Activated CD4-positive, alpha-beta memory T cell treated with anti-CD3 and anti-CD28 coated beads, Interleukin-2, amount 10 ng/mL, durations not matched to agents 7 days and 5 days (primary cell): ENCODE measurements at regions not wholly inside any gene's neighbourhood (a gene's known extent, or its start where the extent isn't known, plus 50 kb on each side); places are given as distances from the start of the nearest gene placed in this dataset.

ENCODE experiments used
- CTCF ChIA-PET: fragments of 350-600 bp; sonication (Branson Sonifier 250); formaldehyde crosslinking; loops from one replicate; lab custom pipeline; 2021; ENCODE audit warnings: antibody characterized with exemption, inconsistent platforms; lab: Charles Lee
- POLR2A ChIA-PET: fragments of 350-600 bp; sonication (Branson Sonifier 250); formaldehyde crosslinking; loops from one replicate; lab custom pipeline; 2021; ENCODE audit warnings: antibody characterized with exemption; lab: Charles Lee
- DNase-seq: peaks from one replicate; pipeline ENCODE4 v3.0.0-alpha.2; 2020
- H3K27ac Mint-ChIP-seq: one replicate; pipeline ENCODE4 v1.8.0; 2021; ENCODE audit warnings: mild to moderate bottlenecking, mixed read lengths
- H3K27me3 Mint-ChIP-seq: one replicate; pipeline ENCODE4 v1.8.0; 2021; ENCODE audit warnings: mixed read lengths
- H3K36me3 Mint-ChIP-seq: one replicate; pipeline ENCODE4 v1.8.0; 2021; ENCODE audit warnings: low read depth, mixed read lengths
- H3K4me1 Mint-ChIP-seq: one replicate; pipeline ENCODE4 v1.8.0; 2021; ENCODE audit warnings: mixed read lengths
- H3K4me3 Mint-ChIP-seq: one replicate; pipeline ENCODE4 v1.8.0; 2021; ENCODE audit warnings: mild to moderate bottlenecking, mixed read lengths
- H3K9me3 Mint-ChIP-seq: one replicate; pipeline ENCODE4 v1.8.0; 2021; ENCODE audit warnings: mixed read lengths

DNA sequence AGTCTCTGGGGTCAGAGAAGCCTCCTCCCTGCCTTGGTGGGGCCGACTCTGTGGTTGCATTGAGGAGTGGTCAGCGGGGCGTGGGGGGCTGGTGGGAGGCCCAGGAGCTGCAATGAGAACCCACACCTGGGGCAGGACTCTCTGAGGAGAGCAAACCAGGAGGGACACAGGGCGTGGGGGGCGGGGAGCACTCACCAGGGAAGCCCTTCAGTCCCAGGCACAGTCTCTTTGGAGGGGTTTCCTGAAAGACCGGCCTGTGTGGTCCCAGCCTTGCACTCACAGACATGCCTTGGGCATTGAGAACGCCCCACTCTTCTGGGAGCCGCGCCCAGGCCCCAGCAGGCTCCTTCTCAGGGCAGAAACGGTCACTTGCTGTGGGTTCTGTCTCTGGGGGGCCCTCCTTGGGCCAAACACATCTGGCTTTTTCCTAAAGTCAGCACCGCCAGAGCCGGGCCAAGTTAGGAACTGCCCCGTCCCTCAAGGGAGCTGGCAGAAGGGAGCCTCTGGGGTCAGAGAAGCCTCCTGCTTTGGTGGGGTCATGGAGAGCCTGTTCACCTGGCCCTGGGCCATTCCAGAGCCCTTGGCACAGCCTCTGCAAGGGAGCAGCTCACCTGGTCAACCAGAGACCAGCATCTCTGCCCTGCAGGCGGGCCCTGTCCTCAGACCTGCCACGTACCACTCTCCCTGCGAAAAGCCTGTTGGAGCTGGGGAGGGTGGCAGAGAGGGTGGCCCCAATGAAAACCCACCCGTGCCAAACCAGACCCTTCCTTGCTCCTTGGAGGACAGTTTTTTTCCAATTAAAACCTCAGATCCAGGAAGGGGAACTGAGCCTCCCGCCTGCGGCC lies 59.9 kb upstream of the TTC34 start:
- no peak overlapping the region for H3K4me3 Mint-ChIP-seq
- H3K27ac Mint-ChIP-seq = no peak overlapping the region
- H3K36me3 Mint-ChIP-seq = no peaks in the 10 kb centered on the region
- DNase-seq = no peak
- ChIA-PET POLR2A (no interaction called here), CTCF (no interaction called here)
- H3K4me1 Mint-ChIP-seq = no peaks in the 10 kb centered on the region
- no peaks in the 10 kb centered on the region for H3K27me3 Mint-ChIP-seq
- H3K9me3 Mint-ChIP-seq = peaks cover 6% of the 10 kb centered on the region

DNA sequence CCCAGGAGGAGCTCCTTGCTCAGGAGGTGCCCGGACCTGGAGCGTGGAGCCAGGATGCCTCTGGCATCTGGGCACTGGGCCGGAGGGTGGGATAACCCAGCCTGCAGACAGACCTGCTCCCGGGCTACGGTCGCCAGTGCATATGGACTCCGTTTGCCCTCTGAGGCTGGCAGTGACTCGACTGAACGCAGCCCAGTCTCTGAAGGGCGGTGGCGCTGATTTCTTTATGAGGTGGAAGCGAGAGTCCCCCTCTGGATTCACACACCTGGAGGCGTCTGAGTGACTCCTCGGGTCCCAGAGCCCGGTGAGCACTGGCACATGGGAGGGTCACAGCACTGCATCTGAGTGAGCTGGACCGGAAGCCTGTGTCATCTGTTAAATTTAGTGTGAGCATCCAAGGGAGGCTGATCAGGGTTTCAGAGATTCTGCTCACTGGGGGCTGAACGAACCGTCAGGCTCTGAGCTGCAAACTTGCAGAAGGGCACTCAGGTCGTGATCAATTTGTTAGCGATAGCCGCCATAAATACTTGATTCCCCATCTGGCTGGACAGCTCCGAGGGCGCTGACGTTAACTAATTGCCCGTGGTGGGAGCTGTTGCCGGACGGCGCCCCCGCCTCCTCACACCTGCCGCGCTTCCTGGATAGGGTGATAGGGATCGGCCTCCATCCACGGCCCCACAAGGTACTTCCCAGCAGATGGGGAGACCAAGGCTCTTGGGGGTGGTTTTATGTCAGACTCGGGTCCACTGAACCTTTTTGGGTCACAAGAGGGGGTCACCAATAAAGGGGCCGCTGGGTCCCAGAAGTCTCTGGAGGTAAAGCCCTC lies 60.7 kb upstream of the TTC34 start:
- no peak for DNase-seq
- Mint-ChIP-seq H3K27me3 (no peaks in the 10 kb centered on the region), H3K36me3 (no peaks in the 10 kb centered on the region), H3K4me1 (no peaks in the 10 kb centered on the region), H3K9me3 (peaks cover 6% of the 10 kb centered on the region), H3K4me3 (no peak overlapping the region), H3K27ac (no peak overlapping the region)
- CTCF ChIA-PET = no interaction called here
- POLR2A ChIA-PET = no interaction called here

DNA sequence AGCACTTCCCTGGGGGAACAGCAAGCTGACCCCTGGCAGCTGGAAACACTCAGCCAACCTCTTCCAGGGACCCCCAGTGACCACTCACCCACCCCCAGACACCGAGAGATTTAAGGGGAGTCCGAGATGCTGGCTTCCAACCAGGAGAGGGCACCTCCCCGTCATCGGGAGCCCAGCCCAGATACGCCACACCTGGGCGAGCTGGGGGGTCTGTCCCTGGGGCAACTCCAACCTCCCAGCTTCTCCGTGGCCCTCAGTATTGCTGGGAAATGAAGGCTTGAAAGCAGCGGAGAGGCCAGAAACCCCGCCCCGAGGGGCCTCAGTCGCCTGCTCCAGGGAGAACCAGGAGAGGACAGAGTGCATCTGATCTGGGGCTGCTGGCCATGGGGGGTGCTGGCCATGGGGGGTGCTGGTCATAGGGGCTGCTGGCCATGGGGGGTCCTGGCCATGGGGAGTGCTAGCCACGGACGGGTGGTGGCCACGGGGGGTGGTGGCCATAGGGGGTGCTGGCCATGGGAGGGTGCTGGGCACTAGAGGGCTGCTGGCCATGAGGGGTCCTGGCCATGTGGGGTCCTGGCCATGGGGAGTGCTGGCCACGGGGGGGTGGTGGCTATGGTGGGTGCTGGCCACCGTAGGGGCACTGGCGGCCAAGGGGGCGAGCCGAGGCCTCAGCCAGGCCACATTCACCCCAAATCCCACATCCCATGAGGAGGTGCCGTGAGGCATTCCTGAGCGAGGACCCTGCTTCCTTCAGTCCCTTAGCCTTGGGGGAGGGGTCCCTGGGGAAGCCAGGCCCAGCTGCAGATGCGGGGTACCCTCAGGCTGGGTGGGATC lies 61.5 kb upstream of the TTC34 start:
- Mint-ChIP-seq H3K9me3 (peaks cover 6% of the 10 kb centered on the region), H3K27ac (no peak overlapping the region), H3K4me1 (no peaks in the 10 kb centered on the region), H3K4me3 (no peak overlapping the region), H3K27me3 (no peaks in the 10 kb centered on the region), H3K36me3 (no peaks in the 10 kb centered on the region)
- no peak for DNase-seq
- POLR2A ChIA-PET = no interaction called here
- CTCF ChIA-PET = no interaction called here

DNA sequence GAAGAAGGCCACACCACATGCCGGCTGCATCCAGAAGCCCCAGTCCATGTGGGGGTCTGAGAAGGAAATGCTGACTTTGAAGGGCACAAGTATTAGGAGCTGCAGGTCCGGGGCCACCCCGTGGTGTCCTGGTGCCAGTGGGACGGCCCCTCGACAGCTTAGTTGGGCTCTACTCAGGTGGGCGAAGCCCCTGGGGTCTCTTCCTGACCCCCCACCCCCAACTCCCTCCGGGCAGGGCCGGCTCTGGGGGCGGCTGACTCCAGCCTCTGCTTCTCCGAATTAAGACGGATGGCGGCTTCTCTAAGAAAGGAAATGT lies 62.1 kb upstream of the TTC34 start:
- POLR2A ChIA-PET = no interaction called here

DNA sequence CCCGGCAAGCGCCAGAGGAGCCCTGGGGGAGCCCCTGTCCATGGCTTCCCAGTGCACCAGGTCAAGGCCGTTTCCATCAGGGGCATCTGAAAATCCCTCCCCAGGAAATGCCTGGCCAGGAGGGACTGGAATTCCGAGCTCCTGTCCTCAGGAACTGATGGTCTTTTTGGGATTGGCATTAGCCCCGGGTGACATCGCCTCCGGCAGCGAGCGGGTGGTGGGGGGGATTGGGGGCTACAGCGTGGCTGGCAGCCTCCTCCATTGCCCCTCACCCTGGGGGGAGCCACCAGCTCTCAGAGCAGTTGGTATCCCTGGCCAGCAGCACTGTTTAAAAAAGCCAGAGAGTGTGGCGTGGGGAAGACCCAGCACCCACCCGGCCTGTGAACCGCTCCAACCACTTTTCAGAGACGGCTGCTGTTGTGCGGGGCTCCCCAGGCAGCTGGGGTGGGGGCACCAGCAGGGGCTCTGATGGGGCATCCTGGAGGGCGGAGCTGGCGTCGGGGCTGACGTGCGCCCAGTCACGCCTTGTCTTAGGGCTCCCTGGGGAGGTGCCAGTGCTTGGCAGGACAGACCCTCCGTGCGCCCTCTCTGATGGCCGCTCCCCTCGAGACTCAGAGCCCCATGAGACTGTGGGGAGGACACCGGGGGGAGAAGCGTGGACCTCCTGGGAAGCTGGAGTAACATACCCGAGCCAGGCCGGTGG lies 62.9 kb upstream of the TTC34 start:
- ChIA-PET POLR2A (no interaction called here), CTCF (no interaction called here)
- Mint-ChIP-seq H3K4me3 (no peak overlapping the region), H3K27me3 (no peaks in the 10 kb centered on the region), H3K27ac (no peak overlapping the region), H3K9me3 (no peaks in the 10 kb centered on the region), H3K4me1 (no peaks in the 10 kb centered on the region), H3K36me3 (no peaks in the 10 kb centered on the region)
- no peak for DNase-seq

More for the DNA sequence above, 62.1 kb upstream of the TTC34 start:
- Mint-ChIP-seq H3K4me3 (no peak overlapping the region), H3K36me3 (no peaks in the 10 kb centered on the region), H3K27me3 (no peaks in the 10 kb centered on the region), H3K27ac (no peak overlapping the region), H3K4me1 (no peaks in the 10 kb centered on the region), H3K9me3 (peaks cover 3% of the 10 kb centered on the region)
- DNase-seq = no peak
- CTCF ChIA-PET = no interaction called here

DNA sequence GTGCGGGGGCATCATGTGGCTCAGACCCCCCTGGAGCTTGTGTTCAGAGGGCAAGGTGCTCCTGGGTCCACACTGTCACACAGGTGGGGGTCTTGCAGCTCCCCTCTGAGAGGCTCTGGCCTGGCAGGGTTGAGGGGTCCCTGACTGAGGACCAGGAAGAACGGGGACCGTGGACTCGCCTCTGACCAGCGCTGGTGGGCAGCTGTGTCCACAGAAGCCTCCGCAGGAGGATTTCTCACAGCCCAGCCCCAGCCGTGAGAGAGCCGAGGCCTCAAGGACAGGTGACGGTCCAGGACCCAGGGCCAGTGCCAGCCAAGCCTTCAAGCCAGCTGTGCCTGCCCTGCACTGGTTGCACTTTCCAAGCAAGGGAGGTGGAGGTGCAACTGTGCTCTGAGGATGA lies 63.5 kb upstream of the TTC34 start:
- no peaks in the 10 kb centered on the region for H3K36me3 Mint-ChIP-seq
- H3K4me3 Mint-ChIP-seq = no peak overlapping the region
- H3K4me1 Mint-ChIP-seq = no peaks in the 10 kb centered on the region
- DNase-seq = no peak
- CTCF ChIA-PET = no interaction called here
- no peaks in the 10 kb centered on the region for H3K27me3 Mint-ChIP-seq
- no peaks in the 10 kb centered on the region for H3K9me3 Mint-ChIP-seq
- POLR2A ChIA-PET = no interaction called here
- H3K27ac Mint-ChIP-seq = no peak overlapping the region

DNA sequence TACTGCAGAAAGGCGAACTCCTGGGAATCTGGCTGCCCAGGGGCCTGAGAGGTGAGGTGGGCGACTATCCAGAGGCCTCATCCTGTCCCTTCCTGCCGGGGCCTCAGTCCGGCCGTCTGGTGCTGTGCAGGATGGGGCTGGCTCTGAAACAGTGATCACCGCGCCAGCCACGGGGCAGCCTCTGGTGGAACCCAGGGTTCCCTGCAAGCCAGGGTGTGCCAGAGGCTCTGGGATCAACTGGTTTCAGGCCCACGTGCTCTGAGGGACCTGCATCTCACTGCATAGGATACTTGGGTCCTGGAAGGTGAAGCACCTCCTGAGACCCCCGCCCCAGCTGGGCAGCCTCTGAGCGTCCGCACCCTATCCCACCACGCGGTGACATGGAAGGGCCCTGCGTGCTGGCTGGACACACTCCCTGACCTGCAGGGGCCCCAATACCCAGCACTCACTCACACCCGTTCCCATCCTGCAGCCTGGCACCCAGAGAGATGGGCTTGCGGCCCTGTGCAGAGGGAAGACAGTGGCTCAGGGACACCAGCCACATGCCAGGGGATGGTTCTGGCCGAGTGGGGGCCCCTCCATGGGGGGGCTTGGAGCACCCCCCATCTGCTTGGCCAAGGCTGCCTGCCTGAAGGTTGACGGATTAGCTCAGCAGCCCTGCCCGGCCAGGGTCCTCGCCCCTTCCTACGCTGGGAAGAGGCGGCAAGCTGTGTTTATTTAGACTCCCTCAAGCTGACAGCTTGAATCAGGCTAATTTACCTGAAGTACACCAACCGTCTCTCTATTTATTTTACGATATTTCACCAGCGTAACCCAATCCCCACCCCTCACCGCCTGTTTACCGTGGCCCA lies 64.3 kb upstream of the TTC34 start:
- ChIA-PET CTCF (no interaction called here), POLR2A (no interaction called here)
- no peak overlapping the region for H3K4me3 Mint-ChIP-seq
- no peak overlapping the region for H3K27ac Mint-ChIP-seq
- H3K4me1 Mint-ChIP-seq = no peaks in the 10 kb centered on the region
- H3K27me3 Mint-ChIP-seq = no peaks in the 10 kb centered on the region
- H3K9me3 Mint-ChIP-seq = peaks cover 3% of the 10 kb centered on the region
- H3K36me3 Mint-ChIP-seq = no peaks in the 10 kb centered on the region
- no peak for DNase-seq

DNA sequence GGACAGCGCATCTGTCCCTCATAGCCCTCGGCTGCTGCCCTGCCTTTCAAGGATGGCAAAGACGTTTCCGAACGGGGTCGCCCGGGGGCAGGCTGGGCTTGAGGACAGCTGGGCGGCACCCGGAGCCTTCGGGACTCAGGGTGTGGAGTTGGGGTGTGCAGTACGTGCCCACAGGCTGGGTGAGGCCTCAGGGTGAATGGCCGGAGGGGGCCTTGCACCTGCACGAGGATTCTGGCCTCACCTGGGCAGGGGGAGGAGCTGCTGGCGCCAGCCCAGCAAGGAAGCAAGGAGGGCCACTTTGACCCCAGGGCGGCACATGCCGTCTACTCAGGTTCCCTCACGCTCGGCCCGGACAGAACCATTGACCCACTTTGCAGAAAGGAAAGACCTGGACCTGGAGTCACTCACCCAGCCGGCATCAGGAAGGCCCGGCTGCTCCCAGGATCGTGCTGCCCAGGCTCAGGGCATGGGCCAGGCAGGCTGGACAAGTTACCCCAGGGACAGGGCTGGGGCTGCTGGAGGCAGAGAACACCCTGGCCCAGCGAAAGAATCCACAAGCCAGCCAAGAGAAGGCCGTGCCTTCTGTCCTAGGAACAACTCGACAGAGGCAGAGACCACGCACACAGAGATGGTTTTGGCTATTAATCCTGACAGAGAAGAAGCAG lies 65.1 kb upstream of the TTC34 start:
- no peak for DNase-seq
- ChIA-PET CTCF (no interaction called here), POLR2A (no interaction called here)
- no peaks in the 10 kb centered on the region for H3K36me3 Mint-ChIP-seq
- no peaks in the 10 kb centered on the region for H3K4me1 Mint-ChIP-seq
- no peak overlapping the region for H3K4me3 Mint-ChIP-seq
- H3K27me3 Mint-ChIP-seq = no peaks in the 10 kb centered on the region
- H3K9me3 Mint-ChIP-seq = peaks cover 10% of the 10 kb centered on the region
- no peak overlapping the region for H3K27ac Mint-ChIP-seq

DNA sequence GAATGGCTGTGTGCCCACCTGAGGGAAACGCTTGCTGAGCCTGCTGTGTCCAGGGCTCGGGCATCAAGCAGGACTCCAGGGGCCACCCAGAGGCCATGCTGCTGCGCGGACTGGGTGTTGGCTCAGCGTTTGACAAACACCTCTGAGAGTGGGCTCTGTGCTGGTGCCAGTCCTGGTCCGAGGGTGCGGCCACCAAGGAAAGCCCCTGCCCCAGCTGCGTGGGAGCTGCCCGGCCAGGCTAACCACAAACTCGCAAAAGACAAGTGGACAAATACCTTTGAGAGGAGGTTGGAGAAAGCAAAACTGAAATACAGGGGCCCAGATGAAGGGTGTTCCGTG lies 65.6 kb upstream of the TTC34 start:
- ChIA-PET CTCF (no interaction called here), POLR2A (no interaction called here)
- no peak overlapping the region for H3K27ac Mint-ChIP-seq
- H3K9me3 Mint-ChIP-seq = peaks cover 11% of the 10 kb centered on the region
- no peak for DNase-seq
- no peak overlapping the region for H3K4me3 Mint-ChIP-seq
- H3K4me1 Mint-ChIP-seq = no peaks in the 10 kb centered on the region
- no peaks in the 10 kb centered on the region for H3K36me3 Mint-ChIP-seq
- no peaks in the 10 kb centered on the region for H3K27me3 Mint-ChIP-seq

DNA sequence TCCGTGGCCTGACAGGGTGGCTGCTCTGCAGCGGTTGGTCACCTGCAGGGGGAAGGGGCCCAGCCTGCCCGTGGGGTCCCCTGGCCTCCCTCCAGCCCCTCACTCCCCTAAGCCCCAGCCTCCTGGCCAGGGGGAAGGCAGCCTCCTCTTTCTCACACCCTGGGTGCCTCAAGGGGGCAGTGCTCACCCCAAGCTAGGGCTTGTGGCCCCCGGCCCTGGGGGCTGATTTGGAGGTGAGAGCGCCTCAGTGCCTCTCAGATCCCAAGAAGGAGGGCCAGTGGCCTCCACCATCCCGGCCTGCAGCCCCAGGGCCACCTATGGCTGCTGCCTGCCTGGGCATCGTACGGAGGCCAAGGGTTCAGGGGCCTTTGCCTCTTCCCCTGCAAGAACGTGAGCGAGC lies 66.4 kb upstream of the TTC34 start:
- ChIA-PET CTCF (no interaction called here), POLR2A (no interaction called here)

DNA sequence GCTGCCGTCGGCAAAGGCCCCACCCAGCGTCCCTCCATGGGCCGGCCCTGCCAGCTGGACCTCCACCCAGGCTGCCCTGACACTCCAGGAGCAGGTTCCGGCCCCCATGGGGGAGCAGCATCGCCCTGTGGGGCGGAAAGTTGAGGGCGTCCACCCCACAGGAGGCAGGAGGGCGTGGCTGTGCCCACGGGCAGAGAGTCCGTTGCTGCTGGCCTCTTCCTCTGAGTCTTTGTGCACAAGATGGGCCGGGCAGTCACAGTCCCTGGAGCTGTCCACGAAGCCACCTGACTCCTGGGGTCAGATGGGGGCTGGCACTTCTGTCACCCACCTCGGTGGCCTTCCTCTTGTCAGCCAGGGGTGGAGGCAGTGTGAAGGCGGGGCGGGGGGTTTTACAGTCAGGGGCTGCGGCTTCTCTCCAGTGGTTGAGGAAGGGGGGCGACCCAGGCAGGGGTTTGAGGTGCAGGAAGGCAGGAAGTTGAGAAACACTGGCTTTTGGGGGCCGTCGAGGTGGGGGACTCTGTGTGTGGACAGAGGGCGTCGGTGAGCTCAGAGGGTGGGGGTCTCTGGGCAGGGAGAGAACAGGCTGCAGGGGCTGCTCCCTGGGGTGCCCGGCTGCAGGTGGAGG lies 67.2 kb upstream of the TTC34 start:
- Mint-ChIP-seq H3K4me1 (no peaks in the 10 kb centered on the region), H3K27ac (no peak overlapping the region), H3K36me3 (no peaks in the 10 kb centered on the region), H3K4me3 (no peak overlapping the region), H3K9me3 (peaks cover 15% of the 10 kb centered on the region), H3K27me3 (no peaks in the 10 kb centered on the region)
- CTCF ChIA-PET = no interaction called here
- no peak for DNase-seq
- POLR2A ChIA-PET = no interaction called here

More for the DNA sequence above, 66.4 kb upstream of the TTC34 start:
- Mint-ChIP-seq H3K4me1 (no peaks in the 10 kb centered on the region), H3K36me3 (no peaks in the 10 kb centered on the region), H3K27ac (no peak overlapping the region), H3K27me3 (no peaks in the 10 kb centered on the region), H3K4me3 (no peak overlapping the region), H3K9me3 (peaks cover 15% of the 10 kb centered on the region)
- no peak for DNase-seq
